ENCODE measurements at regions not wholly inside any gene's neighbourhood (a gene's known extent, or its start where the extent isn't known, plus 50 kb on each side); places are given as distances from the start of the nearest gene placed in this dataset.
"Not testable (repeated sequence)": the region's sequence is repeated elsewhere in the genome, so short reads cannot be mapped to it uniquely, and the experiment has no call there.

- DNase-seq = no peak
Observed at GRCh38 chr6:133757335-133757734, 131.6 kb upstream of the TCF21 start.

GRCh38 chr6:133758815-133759335, 130.0 kb upstream of the TCF21 start:
- no peak for DNase-seq

- DNase-seq = no peak
Observed at GRCh38 chr6:133759524-133759923, 129.4 kb upstream of the TCF21 start.

- DNase-seq = no peak
Observed at GRCh38 chr6:133761706-133762105, 127.2 kb upstream of the TCF21 start.

GRCh38 chr6:133764008-133764753, 124.7 kb upstream of the TCF21 start:
- DNase-seq = no peak

- DNase-seq = no peak
Observed at GRCh38 chr6:133764754-133765208, 124.1 kb upstream of the TCF21 start.

GRCh38 chr6:133767357-133767970, 121.4 kb upstream of the TCF21 start:
- DNase-seq = no peak

- DNase-seq = no peak
Observed at GRCh38 chr6:133768656-133769295, 120.1 kb upstream of the TCF21 start.

- no peak for DNase-seq
Observed at GRCh38 chr6:133769463-133769862, 119.5 kb upstream of the TCF21 start.

- DNase-seq = no peak
Observed at GRCh38 chr6:133772567-133772966, 116.3 kb upstream of the TCF21 start.

- DNase-seq = no peak
Observed at GRCh38 chr6:133773776-133774175, 115.1 kb upstream of the TCF21 start.

GRCh38 chr6:133774356-133774755, 114.6 kb upstream of the TCF21 start:
- no peak for DNase-seq

GRCh38 chr6:133778414-133779130, 110.3 kb upstream of the TCF21 start:
- DNase-seq = no peak

GRCh38 chr6:133779916-133780695, 108.8 kb upstream of the TCF21 start:
- DNase-seq = no peak

GRCh38 chr6:133786016-133786415, 102.9 kb upstream of the TCF21 start:
- DNase-seq = no peak

GRCh38 chr6:133787122-133787521, 101.8 kb upstream of the TCF21 start:
- no peak for DNase-seq

- DNase-seq = no peak
Observed at GRCh38 chr6:133787859-133788505, 100.9 kb upstream of the TCF21 start.

GRCh38 chr6:133788556-133788955, 100.4 kb upstream of the TCF21 start:
- DNase-seq = no peak

GRCh38 chr6:133789449-133789848, 99.5 kb upstream of the TCF21 start:
- DNase-seq = not testable (repeated sequence)

GRCh38 chr6:133790756-133791155, 98.2 kb upstream of the TCF21 start:
- DNase-seq = not testable (repeated sequence)

- not testable (repeated sequence) for DNase-seq
Observed at GRCh38 chr6:133795051-133795450, 93.9 kb upstream of the TCF21 start.

GRCh38 chr6:133796235-133796634, 92.7 kb upstream of the TCF21 start:
- DNase-seq = no peak

All from NCI-H446 treated with DMSO at 0.1 percent for 48 hours (cell line).